Ovary (tissue), 3 donors: ENCODE measurements at regions not wholly inside any gene's neighbourhood (a gene's known extent, or its start where the extent isn't known, plus 50 kb on each side); places are given as distances from the start of the nearest gene placed in this dataset.

Experiments used
- CTCF ChIP-seq, 3 donors: fragments of 450-650 bp in 2 of 3; fragments of 200-600 bp in 1 of 3; IDR thresholded peaks; one replicate each; pipeline versions ENCODE4 v1.5.1 to v1.8.0; 2016 to 2022; ENCODE audit warnings: antibody characterized with exemption in 3 of 3, mild to moderate bottlenecking in 1 of 3
- POLR2A ChIP-seq: fragments of 450-650 bp; IDR thresholded peaks from one replicate; pipeline ENCODE4 v1.6.1; 2017; ENCODE audit warnings: antibody characterized with exemption, mild to moderate bottlenecking, moderate library complexity
- donor health status: DM: no; HTN: no; CAD: no.

DNA sequence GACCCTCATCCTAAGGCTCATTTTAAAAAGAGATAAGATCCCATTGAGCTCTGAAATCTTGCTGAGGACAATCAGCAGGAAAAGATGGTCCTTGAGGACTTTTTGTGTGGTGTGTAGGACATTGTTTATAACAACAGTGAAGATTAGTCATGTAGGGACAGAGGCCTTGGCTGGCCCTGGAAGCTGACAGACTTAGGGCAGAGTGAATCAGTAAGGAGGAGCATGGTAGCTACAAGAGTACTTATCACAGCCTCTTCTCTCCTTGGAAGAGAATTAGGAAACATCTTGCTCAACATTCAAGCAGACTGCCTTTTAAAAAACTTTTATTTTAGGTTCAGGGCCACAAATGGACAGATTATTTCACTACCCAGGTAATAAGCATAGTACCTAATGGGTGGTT, 665.9 kb upstream of the SALL1 start:
- TF ChIP-seq POLR2A, result no peak
- TF ChIP-seq CTCF (IDR thresholded peaks at IDR 0.05), result no peak
